MM.1S (cell line): ENCODE measurements at regions not wholly inside any gene's neighbourhood (a gene's known extent, or its start where the extent isn't known, plus 50 kb on each side); places are given as distances from the start of the nearest gene placed in this dataset.

Experiments used
- DNase-seq: peaks from one replicate; pipeline ENCODE4 v3.0.0-alpha.2; 2015
- H2AFZ ChIP-seq: fragments of 300-600 bp; sonication (generic); 2 replicates; pipeline ENCODE4 v1.6.0; 2016; ENCODE audit warnings: antibody characterized with exemption, low read length
- H3F3A ChIP-seq: fragments of 300-600 bp; sonication (generic); 2 replicates; pipeline ENCODE4 v1.6.1; 2016; ENCODE audit warnings: mild to moderate bottlenecking, antibody characterized with exemption, low read length, moderate library complexity, mixed read lengths; ENCODE audit not compliant: insufficient read depth
- H3K27ac ChIP-seq: fragments of 300-600 bp; sonication (generic); 2 replicates; pipeline ENCODE4 v1.5.1; 2016; ENCODE audit warnings: mild to moderate bottlenecking, low read length
- H3K27me3 ChIP-seq: fragments of 300-600 bp; sonication (generic); replicated peaks from 2 replicates; pipeline ENCODE4 v1.6.0; 2016; ENCODE audit warnings: low read length; ENCODE audit not compliant: insufficient read depth
- H3K36me3 ChIP-seq: fragments of 300-600 bp; sonication (generic); replicated peaks from 2 replicates; pipeline ENCODE4 v1.6.1; 2016; ENCODE audit warnings: mild to moderate bottlenecking, low read length, mixed read lengths; ENCODE audit not compliant: insufficient read depth
- H3K4me1 ChIP-seq: fragments of 300-600 bp; sonication (generic); 2 replicates; pipeline ENCODE4 v1.6.1; 2016; ENCODE audit warnings: low read length, mixed read lengths
- H3K4me2 ChIP-seq: fragments of 300-600 bp; sonication (generic); 2 replicates; pipeline ENCODE4 v1.6.0; 2016; ENCODE audit warnings: low read depth, low read length
- H3K4me3 ChIP-seq: fragments of 300-600 bp; sonication (generic); 2 replicates; pipeline ENCODE4 v1.5.1; 2016; ENCODE audit warnings: low read length, mixed read lengths
- H3K79me2 ChIP-seq: fragments of 300-600 bp; sonication (generic); 2 replicates; pipeline ENCODE4 v1.6.1; 2016; ENCODE audit warnings: mixed run types, low read length, mixed read lengths
- H3K9ac ChIP-seq: fragments of 300-600 bp; sonication (generic); 2 replicates; pipeline ENCODE4 v1.6.1; 2016; ENCODE audit warnings: low read length, mixed read lengths
- H3K9me2 ChIP-seq: fragments of 300-600 bp; sonication (generic); replicated peaks from 2 replicates; pipeline ENCODE4 v1.6.1; 2016; ENCODE audit warnings: mild to moderate bottlenecking, low read length, mixed read lengths; ENCODE audit not compliant: insufficient read depth
- H3K9me3 ChIP-seq: fragments of 300-600 bp; sonication (generic); replicated peaks from 2 replicates; pipeline ENCODE4 v1.6.1; 2016; ENCODE audit warnings: mild to moderate bottlenecking, low read length, mixed read lengths; ENCODE audit not compliant: insufficient read depth
- H4K20me1 ChIP-seq: fragments of 300-600 bp; sonication (generic); 2 replicates; pipeline ENCODE4 v1.6.1; 2016; ENCODE audit warnings: mild to moderate bottlenecking, low read length, moderate library complexity, mixed read lengths; ENCODE audit not compliant: insufficient read depth
- EZH2 ChIP-seq: fragments of 300-600 bp; sonication (generic); optimal IDR thresholded peaks from 2 replicates; pipeline ENCODE3; 2017; ENCODE audit warnings: low read depth, mild to moderate bottlenecking, antibody characterized with exemption, low read length, mixed read lengths
- EZH2phosphoT487 ChIP-seq: fragments of 300-600 bp; sonication (generic); IDR thresholded peaks from 2 replicates; pipeline ENCODE4 v1.6.1; 2018; ENCODE audit warnings: antibody characterized with exemption, low read length
- TF ChIP-seq, protein P1 (sequence below): fragments of 300-600 bp; sonication (generic); IDR thresholded peaks from 2 replicates; pipeline ENCODE4 v1.5.1; 2016; ENCODE audit warnings: antibody characterized with exemption, low read length, mixed read lengths

DNA sequence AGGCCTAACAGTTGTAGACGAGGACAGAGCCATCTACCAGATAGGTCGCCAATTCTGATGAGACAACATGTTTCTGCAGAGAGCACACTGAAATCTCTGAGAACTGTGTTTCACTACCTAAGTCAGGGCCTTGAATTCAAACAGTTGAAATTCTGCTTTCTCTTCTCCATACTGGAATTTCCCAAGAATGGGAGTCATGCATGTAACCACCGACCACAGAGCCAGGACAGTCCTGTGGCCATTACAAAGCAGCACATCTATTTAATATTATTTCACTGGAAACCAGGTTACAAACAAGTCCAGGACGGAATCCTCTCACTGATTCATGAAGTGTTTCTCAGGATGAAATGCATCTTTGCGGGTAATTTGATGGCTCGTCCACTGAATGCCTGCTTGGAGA is 62.0 kb upstream of the ST8SIA6 start:
- Histone ChIP-seq H3F3A (no peaks in the 10 kb centered on the region), H3K9ac (no peak overlapping the region), H3K27ac (no peak overlapping the region), H3K4me3 (no peak overlapping the region), H3K36me3 (no peaks in the 10 kb centered on the region), H2AFZ (no peak overlapping the region), H3K4me1 (no peaks in the 10 kb centered on the region), H3K27me3 (no peaks in the 10 kb centered on the region), H4K20me1 (no peaks in the 10 kb centered on the region), H3K4me2 (no peak overlapping the region), H3K9me3 (no peaks in the 10 kb centered on the region), H3K9me2 (no peaks in the 10 kb centered on the region), H3K79me2 (no peaks in the 10 kb centered on the region)
- no peak for DNase-seq
- TF ChIP-seq EZH2 = no peak
- TF ChIP-seq, protein P1, sequence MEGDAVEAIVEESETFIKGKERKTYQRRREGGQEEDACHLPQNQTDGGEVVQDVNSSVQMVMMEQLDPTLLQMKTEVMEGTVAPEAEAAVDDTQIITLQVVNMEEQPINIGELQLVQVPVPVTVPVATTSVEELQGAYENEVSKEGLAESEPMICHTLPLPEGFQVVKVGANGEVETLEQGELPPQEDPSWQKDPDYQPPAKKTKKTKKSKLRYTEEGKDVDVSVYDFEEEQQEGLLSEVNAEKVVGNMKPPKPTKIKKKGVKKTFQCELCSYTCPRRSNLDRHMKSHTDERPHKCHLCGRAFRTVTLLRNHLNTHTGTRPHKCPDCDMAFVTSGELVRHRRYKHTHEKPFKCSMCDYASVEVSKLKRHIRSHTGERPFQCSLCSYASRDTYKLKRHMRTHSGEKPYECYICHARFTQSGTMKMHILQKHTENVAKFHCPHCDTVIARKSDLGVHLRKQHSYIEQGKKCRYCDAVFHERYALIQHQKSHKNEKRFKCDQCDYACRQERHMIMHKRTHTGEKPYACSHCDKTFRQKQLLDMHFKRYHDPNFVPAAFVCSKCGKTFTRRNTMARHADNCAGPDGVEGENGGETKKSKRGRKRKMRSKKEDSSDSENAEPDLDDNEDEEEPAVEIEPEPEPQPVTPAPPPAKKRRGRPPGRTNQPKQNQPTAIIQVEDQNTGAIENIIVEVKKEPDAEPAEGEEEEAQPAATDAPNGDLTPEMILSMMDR = no peak
- no peak for TF ChIP-seq EZH2phosphoT487

DNA sequence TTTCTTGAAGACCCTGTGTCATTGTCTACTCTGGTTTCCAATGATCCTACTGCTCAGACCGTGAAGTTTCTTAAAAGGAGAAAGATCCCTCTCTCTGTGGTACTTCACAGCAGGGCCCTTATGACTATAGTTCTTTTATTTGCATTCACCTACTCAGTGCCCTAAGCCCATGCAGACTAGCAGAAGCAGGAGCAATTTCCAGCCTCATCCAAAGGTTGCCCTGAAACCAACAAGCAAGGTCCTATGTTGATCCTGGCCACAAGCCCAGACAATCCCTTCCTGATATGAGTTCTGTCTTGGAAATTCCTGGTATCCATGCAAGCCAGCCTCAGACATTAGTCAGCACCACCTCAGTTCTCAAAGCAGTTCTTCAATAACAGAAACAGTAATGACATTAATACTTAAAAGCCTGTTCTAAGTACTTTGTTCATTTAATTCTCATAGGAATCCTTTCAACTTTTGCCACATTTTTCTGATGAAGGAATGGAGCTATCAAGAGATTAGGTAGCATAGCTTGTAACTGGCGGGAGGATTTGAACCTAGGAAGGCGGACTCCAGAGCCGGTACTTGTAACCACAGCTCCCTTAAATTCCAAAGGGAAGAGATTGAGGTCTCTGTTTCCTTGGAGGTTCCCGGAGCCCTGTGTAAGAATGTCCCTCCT is 58.1 kb upstream of the ST8SIA6 start:
- H3K9me3 ChIP-seq = no peaks in the 10 kb centered on the region
- TF ChIP-seq, protein P1 = no peak
- TF ChIP-seq EZH2 (no peak), EZH2phosphoT487 (no peak)
- H3K4me2 ChIP-seq = no peak overlapping the region
- H3K4me1 ChIP-seq = no peaks in the 10 kb centered on the region
- no peak overlapping the region for H3K4me3 ChIP-seq
- H3K36me3 ChIP-seq = no peaks in the 10 kb centered on the region
- no peaks in the 10 kb centered on the region for H3F3A ChIP-seq
- no peak overlapping the region for H3K27ac ChIP-seq
- DNase-seq = no peak
- no peaks in the 10 kb centered on the region for H4K20me1 ChIP-seq
- no peak overlapping the region for H3K9ac ChIP-seq
- H3K9me2 ChIP-seq = no peaks in the 10 kb centered on the region
- H3K79me2 ChIP-seq = no peaks in the 10 kb centered on the region
- no peak overlapping the region for H2AFZ ChIP-seq
- H3K27me3 ChIP-seq = no peaks in the 10 kb centered on the region

DNA sequence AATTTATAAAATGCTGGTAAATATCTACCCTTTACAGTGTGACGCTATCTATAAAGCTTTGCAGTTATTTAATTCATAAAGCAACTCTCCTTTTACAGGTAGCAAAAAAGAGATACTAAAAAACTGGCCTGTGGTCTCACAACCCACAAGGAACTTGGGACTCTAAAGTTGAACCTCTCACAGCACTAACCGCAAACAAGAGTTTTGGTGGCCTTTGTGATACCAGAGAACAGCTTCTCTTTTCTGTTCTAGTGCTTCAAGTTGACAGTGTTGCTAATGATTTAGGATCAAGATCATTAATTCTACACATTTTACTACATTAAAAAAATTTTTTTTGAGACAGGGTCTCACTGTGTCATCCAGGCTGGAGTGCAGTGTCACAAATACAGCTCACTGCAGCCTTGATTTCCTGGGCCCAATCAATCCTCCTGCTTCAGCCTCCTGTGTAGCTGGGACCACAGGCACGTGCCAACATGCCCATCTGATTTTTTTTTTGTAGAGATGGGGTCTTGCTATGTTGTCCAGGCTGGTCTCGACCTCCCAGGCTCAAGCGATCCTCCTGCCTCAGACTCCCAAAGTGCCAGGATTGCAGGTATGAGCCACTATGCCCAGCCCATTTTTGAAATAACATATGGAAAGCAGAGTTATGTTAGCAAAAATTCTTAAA is 56.0 kb upstream of the ST8SIA6 start:
- Histone ChIP-seq H3K9ac (no peak overlapping the region), H3K4me3 (no peak overlapping the region), H3K36me3 (no peaks in the 10 kb centered on the region), H4K20me1 (no peaks in the 10 kb centered on the region), H3F3A (no peaks in the 10 kb centered on the region), H3K79me2 (no peaks in the 10 kb centered on the region), H3K9me3 (no peaks in the 10 kb centered on the region), H3K4me2 (no peak overlapping the region), H3K27me3 (no peaks in the 10 kb centered on the region), H3K27ac (no peak overlapping the region), H3K9me2 (no peaks in the 10 kb centered on the region), H3K4me1 (no peaks in the 10 kb centered on the region), H2AFZ (no peak overlapping the region)
- no peak for TF ChIP-seq EZH2
- TF ChIP-seq, protein P1 = no peak
- no peak for TF ChIP-seq EZH2phosphoT487
- DNase-seq = peak; percentile 58
